Vagina (tissue), 2 donors: ENCODE measurements at regions not wholly inside any gene's neighbourhood (a gene's known extent, or its start where the extent isn't known, plus 50 kb on each side); places are given as distances from the start of the nearest gene placed in this dataset.

Experiments
- CTCF ChIP-seq, 3 experiments: fragments of 450-650 bp in 2 of 3; fragments of 200-600 bp in 1 of 3; sonication (generic) in 1 of 3; IDR thresholded peaks; one replicate each; pipeline ENCODE4 v1.5.1; 2017 to 2019; ENCODE audit warnings: antibody characterized with exemption in 3 of 3, mild to moderate bottlenecking in 2 of 3, moderate library complexity in 2 of 3
- POLR2A ChIP-seq, 2 donors: fragments of 450-650 bp; IDR thresholded peaks; one replicate each; pipeline ENCODE4 v1.6.1; 2017; ENCODE audit warnings: antibody characterized with exemption in 2 of 2, mild to moderate bottlenecking in 2 of 2, moderate library complexity in 2 of 2

- TF ChIP-seq POLR2A (IDR thresholded peaks at IDR 0.05) = no peak
- no peak for TF ChIP-seq CTCF (IDR thresholded peaks at IDR 0.05)
Measured at GRCh38 chr1:47576758-47577115, 138.9 kb downstream of the FOXD2 start.
